SHP77 (cell line): ENCODE measurements at regions not wholly inside any gene's neighbourhood (a gene's known extent, or its start where the extent isn't known, plus 50 kb on each side); places are given as distances from the start of the nearest gene placed in this dataset.

Source experiments
- DNase-seq, 2 experiments: peaks; one replicate each; lab custom pipeline; 2025; lab: John Stamatoyannopoulos, UW

DNA sequence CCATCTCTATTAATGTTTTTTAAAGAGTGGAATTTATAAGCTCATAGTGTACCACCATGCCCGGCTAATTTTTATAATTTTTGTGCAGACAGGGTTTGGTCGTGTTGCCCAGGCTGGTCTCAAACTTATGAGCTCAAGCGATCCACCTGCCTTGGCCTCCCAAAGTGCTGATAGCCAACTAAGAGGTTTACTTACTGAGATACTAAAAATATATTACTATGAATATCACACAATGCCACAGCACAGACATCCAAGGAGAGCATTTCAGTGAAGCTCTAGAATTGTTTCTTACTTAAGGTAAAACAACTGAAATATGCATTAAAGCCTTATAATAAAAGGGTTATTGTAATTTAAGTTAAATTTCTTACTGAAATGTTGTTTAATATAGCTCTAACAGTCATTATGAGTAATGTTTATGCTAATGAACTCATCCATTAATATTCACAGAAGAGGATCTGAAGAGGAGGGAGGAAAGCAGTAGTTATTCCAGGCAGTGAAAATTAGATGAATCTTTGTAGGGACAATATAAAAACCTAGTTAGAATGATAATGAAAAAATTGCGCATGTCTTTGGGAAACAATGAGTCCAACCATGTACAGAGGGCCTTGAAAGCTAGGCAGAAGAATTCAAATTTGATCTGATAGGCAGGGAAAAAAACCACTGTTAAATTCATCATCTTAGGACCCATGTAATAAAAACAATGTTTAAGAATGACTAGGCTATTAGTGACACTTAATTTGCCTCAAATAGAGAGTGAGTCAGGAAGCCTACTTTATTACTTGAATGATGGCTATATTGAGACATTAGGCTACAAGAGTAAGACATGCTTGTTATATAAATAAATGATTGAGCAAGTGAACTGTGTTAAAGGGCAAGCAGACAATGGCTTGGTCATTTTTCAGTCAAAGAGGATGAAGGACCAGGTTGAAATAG lies 99.2 kb downstream of the SLC41A2 start:
- DNase-seq: no peak

- no peak for DNase-seq
These were observed 101.6 kb downstream of the SLC41A2 start for GRCh38 chr12:104856531-104856930.

DNA sequence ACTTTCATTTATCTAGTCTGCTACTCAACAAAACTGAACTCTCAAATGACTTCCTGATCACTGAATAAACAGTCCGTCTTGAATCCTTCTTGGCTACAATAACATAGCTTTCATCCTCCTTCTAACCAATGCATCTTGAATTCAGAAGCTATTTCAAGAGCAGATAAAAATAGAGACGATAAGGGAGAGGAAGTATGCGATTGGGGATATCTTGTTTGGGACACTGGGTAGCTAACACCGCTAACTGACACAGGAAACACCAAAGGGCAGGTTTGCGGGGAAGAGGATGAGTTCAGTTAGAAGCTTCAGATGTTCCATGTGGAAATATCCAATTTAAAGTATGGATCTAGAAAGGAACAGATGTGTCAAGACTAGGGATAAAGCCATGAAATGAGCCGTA lies 102.5 kb downstream of the SLC41A2 start:
- no peak for DNase-seq

DNA sequence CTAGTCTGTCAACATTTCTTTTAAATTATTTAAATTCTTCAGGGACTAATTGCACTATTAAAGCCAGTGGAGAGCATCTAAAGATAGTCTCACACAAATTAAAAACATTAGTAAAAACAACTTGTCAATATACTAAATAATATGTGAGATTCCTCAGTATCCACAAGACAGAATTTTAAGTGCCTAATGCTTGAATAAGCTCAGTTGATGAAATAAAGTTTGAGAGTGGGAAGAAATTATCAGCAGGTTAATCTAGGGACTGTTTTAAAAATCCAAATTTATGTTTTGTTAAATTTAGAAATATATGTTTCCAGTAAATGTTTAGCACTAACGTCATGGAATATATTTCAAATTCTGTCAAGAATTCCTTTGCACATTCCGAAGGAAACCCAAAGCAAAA lies 105.2 kb downstream of the SLC41A2 start:
- DNase-seq: no peak

DNA sequence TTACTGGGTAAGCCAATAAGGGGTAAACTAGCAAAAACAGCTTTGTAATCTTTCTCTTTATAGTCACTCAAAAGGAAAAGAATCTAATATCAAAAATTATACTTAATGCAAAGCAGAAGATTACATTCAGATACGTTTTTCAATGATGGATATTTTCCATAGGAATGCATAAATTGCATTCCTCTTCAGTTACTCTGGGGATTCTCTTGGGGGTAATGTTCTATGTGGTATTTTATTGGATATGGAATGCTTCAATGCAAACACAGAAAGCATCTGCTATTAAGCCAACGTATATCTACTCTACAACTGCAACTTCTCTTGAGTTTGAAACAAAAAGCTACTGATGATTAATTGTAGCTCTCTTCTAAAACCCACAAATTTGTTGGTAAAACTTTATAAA lies 106.0 kb downstream of the SLC41A2 start:
- no peak for DNase-seq

- DNase-seq: no peak
These were observed 107.3 kb downstream of the SLC41A2 start for GRCh38 chr12:104850781-104851180.

GRCh38 chr12:104846056-104846767 lies 111.9 kb downstream of the SLC41A2 start:
- DNase-seq: no peak

- no peak for DNase-seq
These were observed 114.0 kb downstream of the SLC41A2 start for GRCh38 chr12:104844123-104844522.

DNA sequence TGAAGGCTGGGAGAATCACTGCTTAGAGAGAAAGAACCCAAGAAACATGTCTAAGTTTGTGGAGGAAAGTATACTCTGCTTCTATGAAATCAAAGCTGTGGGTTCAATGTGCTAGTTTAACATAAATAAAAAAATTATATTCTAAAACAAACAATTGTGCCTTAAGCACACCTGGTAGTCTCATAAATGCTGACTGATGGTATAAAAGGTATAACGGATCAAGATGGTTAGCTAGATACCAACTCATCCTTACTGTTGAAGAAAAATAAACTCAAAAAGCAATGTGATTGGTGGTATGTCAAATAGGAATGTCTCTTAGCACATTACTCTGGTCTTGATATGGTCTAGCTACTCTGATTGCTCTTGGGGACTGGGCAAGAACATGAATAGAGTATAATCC lies 117.8 kb downstream of the SLC41A2 start:
- no peak for DNase-seq

DNA sequence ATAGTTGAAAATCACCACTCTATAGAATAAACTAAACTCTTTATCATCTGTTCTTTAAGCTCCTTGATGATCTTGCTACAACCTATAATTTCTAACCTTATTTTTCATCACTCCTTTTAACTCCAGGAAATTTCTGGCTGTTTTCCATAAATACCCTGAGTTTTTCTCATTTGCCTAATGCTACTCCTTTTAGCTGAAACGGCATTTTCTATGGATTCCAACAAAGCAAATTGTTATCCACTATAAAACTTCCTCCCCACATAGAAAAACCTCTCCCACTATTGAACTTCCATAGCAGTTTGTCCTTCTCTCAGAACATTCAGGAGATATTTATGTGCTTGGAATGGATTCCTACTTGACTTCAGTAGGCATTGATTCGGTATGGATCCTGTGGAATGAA lies 122.8 kb downstream of the SLC41A2 start:
- DNase-seq: no peak

- no peak for DNase-seq
These were observed 123.5 kb downstream of the SLC41A2 start for GRCh38 chr12:104834607-104835006.

DNA sequence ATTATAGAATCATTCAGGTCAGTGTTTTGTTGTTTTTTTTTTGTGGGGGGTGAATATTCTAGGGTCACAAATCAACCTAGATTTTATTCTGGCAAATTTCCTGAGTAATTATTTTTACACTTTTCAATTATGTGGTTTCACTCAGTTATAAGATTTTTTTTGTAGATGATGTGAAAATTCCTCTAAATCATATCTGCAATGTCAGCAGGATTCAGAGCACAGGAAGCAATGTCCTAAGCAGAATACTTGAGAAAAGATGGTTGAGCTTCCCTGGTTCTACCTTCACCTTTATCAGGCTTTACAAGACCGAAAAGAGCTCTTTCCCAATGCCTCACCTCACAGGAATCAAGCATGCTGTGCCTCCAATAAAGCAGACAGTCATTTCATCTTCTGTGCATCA lies 124.3 kb downstream of the SLC41A2 start:
- no peak for DNase-seq

- DNase-seq: no peak
These were observed 130.1 kb downstream of the SLC41A2 start for GRCh38 chr12:104828015-104828414.

GRCh38 chr12:104827587-104827986 lies 130.5 kb downstream of the SLC41A2 start:
- DNase-seq: no peak

- peak in 1 of 2 experiments; percentile 6 for DNase-seq
These were observed 132.7 kb downstream of the SLC41A2 start for GRCh38 chr12:104825408-104825807.

- DNase-seq: peak; percentile 35 to 51
These were observed 134.1 kb downstream of the SLC41A2 start for GRCh38 chr12:104823985-104824461.

DNA sequence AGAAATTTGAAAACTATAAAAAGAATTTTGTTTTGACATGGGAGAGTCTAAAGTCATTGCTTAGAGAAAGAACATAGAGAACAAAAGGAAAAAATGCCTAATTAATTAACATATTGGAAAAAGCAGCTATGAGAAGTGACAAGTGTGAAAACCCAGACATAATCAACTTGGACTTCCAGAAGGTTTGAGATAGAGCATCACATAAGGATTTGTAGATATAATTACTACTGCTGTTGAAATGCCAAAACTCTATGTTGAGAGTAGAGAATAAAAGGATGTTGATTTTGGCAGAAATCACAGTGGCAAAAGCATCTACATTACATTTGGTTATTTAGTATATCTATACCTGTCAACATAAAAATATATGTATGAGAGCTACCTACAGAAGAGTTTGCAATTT lies 135.1 kb downstream of the SLC41A2 start:
- DNase-seq: no peak

DNA sequence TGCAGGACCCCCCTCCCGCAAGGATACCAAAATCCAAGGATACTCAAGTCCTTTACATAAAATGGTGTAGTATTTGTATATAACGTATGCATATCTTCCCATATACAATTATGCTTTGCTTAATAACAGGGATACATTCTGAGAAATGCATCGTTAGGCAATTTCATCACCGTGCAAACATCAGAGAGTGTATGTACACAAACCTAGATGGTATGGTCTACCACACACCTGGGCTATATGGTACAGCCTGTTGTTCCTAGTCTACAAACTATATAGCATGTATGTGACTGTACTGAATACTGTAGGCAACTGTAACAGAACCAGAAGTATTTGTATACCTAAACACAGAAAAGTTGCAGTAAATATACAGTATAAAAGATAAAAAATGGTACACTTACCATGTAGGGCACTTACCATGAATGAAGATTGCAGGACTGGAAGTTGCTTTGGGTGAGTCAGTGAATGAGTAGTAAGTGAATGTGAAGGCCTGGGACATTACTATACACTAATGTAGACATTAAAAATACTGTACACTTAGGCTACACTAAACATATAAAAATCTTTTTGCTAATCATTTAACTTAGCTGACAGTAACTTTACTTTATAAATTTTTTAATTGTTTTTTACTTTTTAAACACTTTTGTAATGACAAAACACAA lies 141.1 kb downstream of the SLC41A2 start:
- DNase-seq: no peak

DNA sequence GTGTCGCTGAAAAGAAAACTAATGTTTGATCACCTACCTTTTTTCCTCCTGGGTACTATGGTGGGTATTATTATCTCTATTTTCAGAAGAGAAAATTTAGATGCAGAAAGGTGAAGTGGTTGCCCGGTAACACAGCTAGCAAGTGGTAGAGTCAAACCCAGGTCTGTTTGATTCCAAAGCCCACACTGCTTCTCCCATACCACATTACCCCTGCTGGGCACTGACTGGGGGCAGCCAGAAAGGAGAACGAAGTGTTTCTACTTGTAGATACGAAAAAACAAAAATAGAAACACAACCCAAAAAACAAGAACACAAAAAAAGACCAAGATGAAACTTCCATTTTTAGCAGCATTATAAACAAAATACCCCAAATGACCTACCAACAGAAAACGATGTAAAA lies 142.2 kb downstream of the SLC41A2 start:
- DNase-seq: no peak

- DNase-seq: no peak
These were observed 143.1 kb downstream of the SLC41A2 start for GRCh38 chr12:104814944-104815343.
